ENCODE measurements at regions not wholly inside any gene's neighbourhood (a gene's known extent, or its start where the extent isn't known, plus 50 kb on each side); places are given as distances from the start of the nearest gene placed in this dataset.

GRCh38 chr15:58340176-58340575, 91.6 kb upstream of the LIPC start:
- no peaks in the 10 kb centered on the region for H3K36me3 ChIP-seq (replicated peaks; ENCODE audit: control insufficient read depth, insufficient read depth, low read length)
- H3K4me3 ChIP-seq (ENCODE audit: insufficient read depth, low read depth, low read length) = no peak overlapping the region
- DNase-seq = no peak
- no peaks in the 10 kb centered on the region for H3K27me3 ChIP-seq (ENCODE audit: control insufficient read depth, insufficient read depth, low read length)

GRCh38 chr15:58342508-58342907, 89.3 kb upstream of the LIPC start:
- H3K36me3 ChIP-seq (replicated peaks; ENCODE audit: control insufficient read depth, insufficient read depth, low read length) = no peaks in the 10 kb centered on the region
- no peak for DNase-seq
- H3K27me3 ChIP-seq (ENCODE audit: control insufficient read depth, insufficient read depth, low read length) = no peaks in the 10 kb centered on the region
- no peak overlapping the region for H3K4me3 ChIP-seq (ENCODE audit: insufficient read depth, low read depth, low read length)

GRCh38 chr15:58344213-58345070, 87.3 kb upstream of the LIPC start:
- DNase-seq = no peak
- H3K4me3 ChIP-seq (ENCODE audit: insufficient read depth, low read depth, low read length) = no peak overlapping the region
- H3K27me3 ChIP-seq (ENCODE audit: control insufficient read depth, insufficient read depth, low read length) = no peaks in the 10 kb centered on the region
- no peaks in the 10 kb centered on the region for H3K36me3 ChIP-seq (replicated peaks; ENCODE audit: control insufficient read depth, insufficient read depth, low read length)

GRCh38 chr15:58346361-58346760, 85.4 kb upstream of the LIPC start:
- DNase-seq = peak; percentile 20
- H3K27me3 ChIP-seq (ENCODE audit: control insufficient read depth, insufficient read depth, low read length) = no peaks in the 10 kb centered on the region
- H3K4me3 ChIP-seq (ENCODE audit: insufficient read depth, low read depth, low read length) = no peak overlapping the region
- H3K36me3 ChIP-seq (replicated peaks; ENCODE audit: control insufficient read depth, insufficient read depth, low read length) = no peaks in the 10 kb centered on the region

GRCh38 chr15:58348095-58348812, 83.5 kb upstream of the LIPC start:
- H3K4me3 ChIP-seq (ENCODE audit: insufficient read depth, low read depth, low read length) = no peak overlapping the region
- no peak for DNase-seq
- H3K36me3 ChIP-seq (replicated peaks; ENCODE audit: control insufficient read depth, insufficient read depth, low read length) = no peaks in the 10 kb centered on the region
- H3K27me3 ChIP-seq (ENCODE audit: control insufficient read depth, insufficient read depth, low read length) = no peaks in the 10 kb centered on the region

- H3K4me3 ChIP-seq (ENCODE audit: insufficient read depth, low read depth, low read length) = no peak overlapping the region
- H3K27me3 ChIP-seq (ENCODE audit: control insufficient read depth, insufficient read depth, low read length) = no peaks in the 10 kb centered on the region
- H3K36me3 ChIP-seq (replicated peaks; ENCODE audit: control insufficient read depth, insufficient read depth, low read length) = no peaks in the 10 kb centered on the region
- DNase-seq = no peak
Observed at GRCh38 chr15:58352026-58352929, 79.5 kb upstream of the LIPC start.

- H3K36me3 ChIP-seq (replicated peaks; ENCODE audit: control insufficient read depth, insufficient read depth, low read length) = no peaks in the 10 kb centered on the region
- DNase-seq = no peak
- no peaks in the 10 kb centered on the region; the same call in 1 of the 2 replicates for H3K27me3 ChIP-seq (ENCODE audit: control insufficient read depth, insufficient read depth, low read length)
- no peak overlapping the region for H3K4me3 ChIP-seq (ENCODE audit: insufficient read depth, low read depth, low read length)
Observed at GRCh38 chr15:58355382-58355971, 76.3 kb upstream of the LIPC start.

GRCh38 chr15:58355973-58356372, 75.8 kb upstream of the LIPC start:
- DNase-seq = no peak
- no peaks in the 10 kb centered on the region; the same call in 1 of the 2 replicates for H3K27me3 ChIP-seq (ENCODE audit: control insufficient read depth, insufficient read depth, low read length)

GRCh38 chr15:58357529-58358476, 74.0 kb upstream of the LIPC start:
- H3K4me3 ChIP-seq (ENCODE audit: insufficient read depth, low read depth, low read length) = no peak overlapping the region
- peak; percentile 33 for DNase-seq

More at GRCh38 chr15:58355973-58356372, 75.8 kb upstream of the LIPC start:
- H3K4me3 ChIP-seq (ENCODE audit: insufficient read depth, low read depth, low read length) = no peak overlapping the region
- H3K36me3 ChIP-seq (replicated peaks; ENCODE audit: control insufficient read depth, insufficient read depth, low read length) = no peaks in the 10 kb centered on the region

GRCh38 chr15:58360421-58361090, 71.2 kb upstream of the LIPC start:
- no peak for DNase-seq
- H3K36me3 ChIP-seq (replicated peaks; ENCODE audit: control insufficient read depth, insufficient read depth, low read length) = no peaks in the 10 kb centered on the region
- H3K4me3 ChIP-seq (ENCODE audit: insufficient read depth, low read depth, low read length) = no peak overlapping the region
- H3K27me3 ChIP-seq (ENCODE audit: control insufficient read depth, insufficient read depth, low read length) = no peaks in the 10 kb centered on the region; the same call in 1 of the 2 replicates

More at GRCh38 chr15:58357529-58358476, 74.0 kb upstream of the LIPC start:
- Histone ChIP-seq H3K36me3 (replicated peaks; ENCODE audit: control insufficient read depth, insufficient read depth, low read length) (no peaks in the 10 kb centered on the region), H3K27me3 (ENCODE audit: control insufficient read depth, insufficient read depth, low read length) (no peaks in the 10 kb centered on the region; the same call in 1 of the 2 replicates)

GRCh38 chr15:58361273-58361759, 70.5 kb upstream of the LIPC start:
- Histone ChIP-seq H3K27me3 (ENCODE audit: control insufficient read depth, insufficient read depth, low read length) (no peaks in the 10 kb centered on the region; the same call in 1 of the 2 replicates), H3K4me3 (ENCODE audit: insufficient read depth, low read depth, low read length) (no peak overlapping the region), H3K36me3 (replicated peaks; ENCODE audit: control insufficient read depth, insufficient read depth, low read length) (no peaks in the 10 kb centered on the region)
- DNase-seq = no peak

GRCh38 chr15:58362262-58362922, 69.4 kb upstream of the LIPC start:
- DNase-seq = no peak
- no peak overlapping the region for H3K4me3 ChIP-seq (ENCODE audit: insufficient read depth, low read depth, low read length)
- no peaks in the 10 kb centered on the region for H3K36me3 ChIP-seq (replicated peaks; ENCODE audit: control insufficient read depth, insufficient read depth, low read length)
- H3K27me3 ChIP-seq (ENCODE audit: control insufficient read depth, insufficient read depth, low read length) = no peaks in the 10 kb centered on the region; the same call in 1 of the 2 replicates

Data from H7 (cell line).